ENCODE measurements at regions not wholly inside any gene's neighbourhood (a gene's known extent, or its start where the extent isn't known, plus 50 kb on each side); places are given as distances from the start of the nearest gene placed in this dataset.

GRCh38 chr7:97357459-97357858, 240.0 kb downstream of the SDHAF3 start:
- TF ChIP-seq POLR2A (IDR thresholded peaks at IDR 0.05; ENCODE audit: low read depth, low read length) (no peak), POLR2AphosphoS5 (IDR thresholded peaks at IDR 0.05; ENCODE audit: low read depth, low read length) (no peak)

All from GM12892 (cell line).